Globus pallidus (tissue), 1 donor: ENCODE measurements at regions not wholly inside any gene's neighbourhood (a gene's known extent, or its start where the extent isn't known, plus 50 kb on each side); places are given as distances from the start of the nearest gene placed in this dataset.

Experiments used
- DNase-seq: peaks from one replicate; pipeline ENCODE4 v3.0.0-alpha.2; 2015; ENCODE audit warnings: low spot score

DNA sequence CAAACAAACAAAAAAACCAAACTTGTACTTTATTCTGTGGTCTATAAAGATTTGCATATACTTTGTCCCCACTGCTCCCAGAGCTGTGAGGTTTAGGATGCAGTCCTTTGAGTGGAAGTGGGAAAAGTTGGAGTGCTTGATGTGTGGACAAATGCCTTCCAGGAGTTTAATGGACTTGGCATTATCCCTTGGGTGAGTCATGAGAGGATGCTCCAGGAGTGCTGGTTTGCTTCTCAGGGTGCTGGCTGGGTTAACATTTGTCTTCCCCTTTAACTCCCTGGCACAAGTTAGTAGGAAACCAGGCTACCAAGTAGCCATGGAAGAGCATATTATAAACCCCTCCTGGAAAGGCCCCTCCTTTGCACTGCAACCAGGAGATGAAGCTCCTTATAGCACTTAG lies 417.4 kb upstream of the RIOK2 start:
- no peak for DNase-seq

DNA sequence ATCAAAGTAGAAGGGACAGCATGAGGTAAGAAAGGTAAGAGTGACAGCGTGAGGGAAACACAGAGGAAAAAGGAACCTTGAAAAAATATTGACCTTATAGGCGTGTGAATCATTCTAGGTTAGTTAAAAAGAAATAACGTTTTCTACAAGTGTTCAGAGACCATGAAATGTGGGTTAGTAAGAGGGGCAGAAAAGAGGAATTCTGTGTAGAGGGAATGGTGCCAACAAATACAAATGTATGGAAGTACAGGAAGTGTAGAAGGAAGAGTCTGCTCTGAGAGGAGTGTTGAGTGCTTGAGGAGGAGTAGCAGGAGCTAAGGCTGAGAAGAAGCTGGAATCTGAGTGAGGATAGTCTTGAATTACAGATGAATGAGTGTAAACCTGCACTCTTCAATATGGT lies 418.6 kb upstream of the RIOK2 start:
- no peak for DNase-seq

DNA sequence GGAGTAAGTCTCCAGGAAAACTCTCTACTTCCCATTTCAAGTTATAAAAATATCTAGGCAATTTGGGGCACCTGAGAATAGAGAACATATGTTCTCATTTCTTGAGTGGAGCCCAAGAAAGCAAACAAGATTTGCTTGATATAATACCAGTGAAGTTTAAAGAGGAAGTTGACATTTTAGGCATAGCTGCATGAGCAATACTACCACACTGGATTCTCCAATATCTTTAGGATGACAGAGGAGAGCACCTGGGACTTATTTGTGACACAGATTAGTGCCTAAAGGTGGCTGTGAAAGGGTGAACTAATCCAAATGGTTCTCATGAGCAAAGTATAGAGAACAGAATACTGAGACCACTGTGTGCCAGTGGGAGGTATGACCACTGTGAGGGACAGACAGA lies 423.5 kb upstream of the RIOK2 start:
- no peak for DNase-seq

DNA sequence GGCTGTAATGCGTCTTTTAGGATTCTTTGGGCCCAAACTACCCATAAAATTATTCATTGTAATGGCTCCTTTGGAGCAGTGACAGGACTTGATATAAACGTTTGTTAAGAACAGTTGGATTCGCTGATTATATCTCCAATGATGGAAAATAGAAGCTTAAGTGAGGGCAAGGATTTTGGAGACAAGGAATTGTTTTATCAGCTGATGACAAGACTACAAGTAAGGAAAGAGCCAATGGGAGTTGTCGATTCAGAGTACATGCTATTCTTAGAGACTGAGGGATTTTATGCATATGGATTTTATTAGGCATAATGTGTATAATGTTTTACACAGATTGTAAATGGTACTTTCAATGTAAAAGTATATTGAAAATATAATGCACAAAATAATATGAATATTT lies 425.5 kb upstream of the RIOK2 start:
- DNase-seq = no peak

DNA sequence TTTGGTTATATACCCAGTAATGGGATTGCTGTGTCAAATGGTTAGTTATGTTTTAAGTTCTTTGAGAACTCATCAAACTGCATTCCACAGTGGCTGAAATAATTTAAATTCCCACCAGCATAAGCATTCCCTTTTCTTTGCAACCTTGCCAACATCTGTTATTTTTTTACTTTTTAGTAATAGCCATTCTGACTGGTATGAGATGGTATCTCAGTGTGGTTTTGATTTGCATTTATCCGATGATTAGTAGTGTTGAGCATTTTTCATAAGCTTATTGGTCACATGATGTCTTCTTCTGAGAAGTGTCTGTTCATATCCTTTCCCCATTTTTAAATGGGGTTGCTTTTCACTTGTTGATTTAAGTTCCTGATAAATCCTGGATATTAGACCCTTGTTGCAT lies 435.7 kb upstream of the RIOK2 start:
- DNase-seq = no peak

DNA sequence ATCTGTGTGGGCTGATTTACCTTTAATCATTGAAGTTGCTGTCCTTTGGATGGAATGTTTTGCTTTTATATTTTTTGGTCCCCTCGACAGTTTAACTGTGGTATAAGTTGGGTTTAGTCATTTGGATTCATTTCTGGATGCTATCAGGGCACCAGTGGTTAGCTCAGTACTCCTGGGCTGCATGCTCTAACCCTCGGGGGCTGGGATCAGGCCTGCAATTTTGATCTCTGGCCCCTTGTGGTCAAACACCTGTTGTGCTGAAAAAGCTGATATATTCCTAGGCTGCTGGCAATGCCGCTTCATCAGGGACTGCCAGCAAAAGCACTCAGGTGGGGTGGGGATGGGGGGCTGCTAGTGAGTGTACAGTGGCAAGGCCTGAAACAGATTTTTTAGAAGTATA lies 440.4 kb upstream of the RIOK2 start:
- no peak for DNase-seq

DNA sequence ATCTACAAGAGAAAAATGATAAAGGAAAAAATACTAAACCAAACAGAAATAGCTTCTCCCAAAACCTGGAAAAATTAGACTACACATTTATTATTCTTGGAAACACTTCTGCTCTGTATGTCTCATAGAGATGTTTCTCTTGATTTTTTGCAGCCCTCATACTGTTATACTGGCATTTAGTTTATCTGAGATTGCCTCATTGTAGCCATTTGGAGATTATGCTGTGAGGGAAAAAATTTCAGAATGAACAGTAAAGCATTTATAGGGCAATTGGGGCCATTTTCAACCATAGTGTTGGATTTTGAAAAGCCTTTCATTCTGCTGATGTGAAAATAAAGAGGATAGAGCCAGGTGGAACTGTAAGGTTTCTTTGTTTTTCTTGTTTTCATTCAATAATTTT lies 441.8 kb upstream of the RIOK2 start:
- no peak for DNase-seq

DNA sequence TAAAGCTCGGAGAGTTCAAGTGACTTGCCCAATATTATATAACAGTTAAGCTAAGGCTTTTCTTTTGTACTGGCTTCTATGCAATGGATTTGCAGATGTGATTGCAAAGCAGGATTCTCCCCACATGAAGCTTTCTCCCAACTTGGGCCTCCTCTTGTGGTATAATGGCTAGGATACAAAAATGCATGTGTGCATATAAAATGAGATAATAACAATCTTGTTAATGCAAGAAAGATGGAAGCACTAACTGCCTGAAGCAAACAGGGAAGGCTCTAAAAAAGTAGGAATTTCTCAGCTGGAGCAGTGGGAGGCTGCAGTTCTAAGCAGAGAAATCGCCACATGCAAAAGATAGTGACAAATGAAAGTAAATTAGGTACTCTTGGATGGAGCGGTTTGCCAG lies 444.2 kb upstream of the RIOK2 start:
- no peak for DNase-seq

DNA sequence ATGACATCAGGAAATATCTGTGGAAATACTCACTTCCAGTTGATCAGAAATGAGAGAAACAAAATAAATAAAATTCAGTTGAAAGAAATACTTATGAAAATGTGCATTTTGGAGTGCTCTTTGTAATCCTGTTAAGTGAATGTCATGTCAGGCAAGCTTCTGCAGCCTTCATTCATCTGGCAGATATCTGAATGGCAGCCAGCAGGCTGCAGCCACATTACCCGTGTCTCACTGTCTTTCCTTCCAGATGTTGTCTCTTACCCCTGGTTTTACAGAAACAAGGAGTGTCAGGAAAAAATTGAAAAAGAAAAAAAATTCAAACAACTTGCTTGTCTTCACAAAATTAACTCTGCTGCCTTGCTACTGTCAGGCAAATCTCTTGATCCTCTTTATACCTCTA lies 445.0 kb upstream of the RIOK2 start:
- DNase-seq = no peak

DNA sequence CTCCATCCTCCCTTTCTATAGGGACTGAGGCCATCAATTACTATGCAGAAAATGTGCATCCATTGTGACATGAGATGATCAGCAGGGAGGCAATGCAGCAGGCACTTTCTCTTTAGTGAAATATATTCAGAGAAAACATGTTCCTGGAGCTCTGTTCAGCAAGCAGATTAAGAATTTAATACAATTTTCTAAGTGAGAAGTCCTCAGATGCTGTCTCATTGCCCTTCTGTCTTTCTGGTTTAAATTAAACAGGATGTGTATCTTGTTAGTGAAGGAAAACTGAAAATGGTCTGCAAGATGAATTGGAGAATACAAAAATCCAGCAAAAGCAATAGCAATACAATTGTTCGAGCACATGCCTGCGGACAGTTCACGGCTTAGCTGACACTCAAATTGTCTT lies 445.8 kb upstream of the RIOK2 start:
- DNase-seq = no peak

DNA sequence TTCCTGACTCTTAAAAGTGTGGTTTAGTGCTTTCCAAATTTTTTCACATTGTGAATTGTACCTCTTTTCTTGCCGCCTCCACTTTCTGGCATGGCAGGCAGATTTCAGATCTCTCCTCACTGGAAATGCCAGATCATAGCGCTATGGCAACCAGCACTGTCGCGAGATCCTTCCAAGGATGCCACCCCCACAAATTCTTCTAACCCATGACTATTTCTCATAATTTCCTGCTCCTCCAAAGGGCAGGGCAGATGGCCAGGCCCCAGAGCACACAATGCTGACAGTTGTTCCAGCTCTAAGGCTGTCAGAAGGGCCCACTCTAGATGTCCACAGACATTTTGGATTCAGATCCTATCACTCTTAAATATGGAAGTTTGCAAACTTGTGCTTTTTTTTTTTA lies 446.2 kb upstream of the RIOK2 start:
- DNase-seq = no peak

DNA sequence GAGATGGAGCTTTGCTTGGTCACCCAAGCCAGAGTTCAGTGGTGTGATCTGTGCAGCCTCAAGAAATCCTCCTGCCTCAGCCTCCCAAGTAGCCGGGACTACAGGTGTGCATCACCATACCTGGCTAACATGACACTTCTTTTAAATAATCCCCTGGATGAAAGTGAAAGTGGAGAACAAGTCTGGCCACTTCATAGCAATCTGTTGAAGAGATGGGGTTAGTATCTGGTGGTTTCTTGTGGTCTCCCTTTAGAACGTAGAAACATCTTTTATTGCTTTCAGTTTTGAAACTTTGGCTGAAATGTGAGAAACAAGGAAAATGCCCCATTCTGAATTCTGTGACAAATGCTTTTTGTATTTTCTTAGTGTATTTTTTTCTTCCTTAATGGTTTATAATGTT lies 452.5 kb upstream of the RIOK2 start:
- DNase-seq = no peak

DNA sequence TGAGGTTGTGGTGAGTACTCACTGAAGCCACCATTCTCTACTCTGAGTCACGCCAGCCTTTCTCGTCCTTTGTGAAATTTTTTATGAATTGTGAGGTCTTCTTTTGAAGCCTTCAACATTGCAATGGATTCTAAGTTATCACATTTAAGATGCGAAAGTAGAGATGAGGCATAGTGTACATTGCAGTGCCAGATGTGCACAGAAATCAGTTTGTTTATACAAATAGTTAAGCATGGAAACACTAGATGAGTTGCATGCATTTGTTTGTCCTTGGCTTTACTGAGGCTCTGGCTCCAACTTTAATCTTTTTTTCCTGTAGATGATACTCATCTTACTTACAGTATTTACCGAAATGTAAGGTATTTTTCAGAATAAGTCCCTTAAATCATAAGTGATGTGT lies 453.7 kb upstream of the RIOK2 start:
- no peak for DNase-seq

DNA sequence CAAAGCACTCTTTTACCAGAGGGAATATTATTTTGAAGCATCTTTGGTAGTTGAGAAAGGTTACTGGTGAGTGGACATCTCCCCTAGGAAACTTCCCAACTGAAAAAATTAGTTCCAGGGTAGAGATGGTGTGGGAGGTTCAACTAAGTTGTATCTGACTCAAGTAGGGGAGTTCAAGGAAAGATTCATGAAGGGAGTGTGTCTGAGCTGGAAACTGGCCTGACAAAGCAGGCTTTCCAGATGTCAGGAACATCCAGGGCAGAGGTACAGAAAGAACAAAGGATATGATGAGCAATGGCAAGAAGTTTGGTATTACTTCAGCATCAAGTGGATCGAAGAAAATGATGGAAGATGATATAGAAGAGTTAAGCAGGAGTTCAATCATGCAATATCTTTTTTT lies 458.0 kb upstream of the RIOK2 start:
- no peak for DNase-seq

DNA sequence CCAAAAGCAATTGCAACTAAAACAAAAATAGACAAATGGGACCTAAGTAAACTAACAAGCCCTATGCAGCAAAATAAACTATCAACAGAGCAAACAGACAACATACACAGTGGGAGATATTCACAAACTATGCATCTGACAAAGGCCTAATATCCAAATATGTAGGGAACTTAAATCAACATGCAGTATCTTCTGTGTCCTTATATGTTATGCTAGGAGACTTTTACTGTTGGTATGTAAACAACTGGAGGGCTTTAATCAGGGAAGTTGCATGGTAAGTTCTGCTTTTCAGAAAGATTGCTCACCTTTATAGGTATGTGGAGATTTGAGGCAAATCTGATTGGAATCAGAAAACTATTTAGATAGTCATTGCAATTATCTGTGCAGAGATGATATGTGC lies 461.2 kb upstream of the RIOK2 start:
- no peak for DNase-seq

DNA sequence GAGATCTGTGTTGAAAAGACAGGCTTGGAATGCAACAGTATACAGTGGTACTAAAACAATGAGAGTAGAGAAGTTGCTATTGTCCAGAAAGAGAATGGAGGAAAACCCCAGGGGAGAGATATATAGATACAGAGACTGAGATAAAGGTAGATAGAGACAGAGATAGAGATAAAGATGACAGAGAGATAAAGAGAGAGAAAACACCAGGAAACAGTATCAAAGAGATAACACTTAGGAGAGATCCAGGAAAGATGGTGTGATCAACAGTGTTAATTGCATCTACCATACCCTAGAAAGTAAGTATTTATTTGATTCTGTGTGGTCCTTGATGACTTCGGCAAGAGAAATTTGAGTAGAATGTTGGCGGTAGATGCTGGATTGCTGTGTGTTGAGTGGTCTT lies 461.8 kb upstream of the RIOK2 start:
- DNase-seq = no peak

DNA sequence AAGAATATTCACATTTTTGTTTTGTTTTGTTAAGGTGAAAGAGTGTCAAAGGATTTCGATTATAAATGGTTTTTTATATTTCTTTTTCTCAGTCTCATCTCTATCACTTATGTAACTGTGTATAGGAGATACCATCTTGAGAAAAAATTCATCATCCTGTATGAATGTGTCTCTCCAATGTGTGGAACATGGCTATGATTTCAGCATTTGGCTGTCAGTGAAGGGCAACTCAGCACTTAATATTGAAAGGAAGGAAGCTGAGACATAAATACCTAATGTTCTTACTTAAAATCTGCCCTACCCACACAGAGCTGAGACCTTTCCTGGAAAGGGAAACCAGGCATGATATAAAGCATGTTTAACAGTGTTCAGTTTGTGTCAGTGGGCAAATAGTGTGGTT lies 474.2 kb upstream of the RIOK2 start:
- DNase-seq = no peak

DNA sequence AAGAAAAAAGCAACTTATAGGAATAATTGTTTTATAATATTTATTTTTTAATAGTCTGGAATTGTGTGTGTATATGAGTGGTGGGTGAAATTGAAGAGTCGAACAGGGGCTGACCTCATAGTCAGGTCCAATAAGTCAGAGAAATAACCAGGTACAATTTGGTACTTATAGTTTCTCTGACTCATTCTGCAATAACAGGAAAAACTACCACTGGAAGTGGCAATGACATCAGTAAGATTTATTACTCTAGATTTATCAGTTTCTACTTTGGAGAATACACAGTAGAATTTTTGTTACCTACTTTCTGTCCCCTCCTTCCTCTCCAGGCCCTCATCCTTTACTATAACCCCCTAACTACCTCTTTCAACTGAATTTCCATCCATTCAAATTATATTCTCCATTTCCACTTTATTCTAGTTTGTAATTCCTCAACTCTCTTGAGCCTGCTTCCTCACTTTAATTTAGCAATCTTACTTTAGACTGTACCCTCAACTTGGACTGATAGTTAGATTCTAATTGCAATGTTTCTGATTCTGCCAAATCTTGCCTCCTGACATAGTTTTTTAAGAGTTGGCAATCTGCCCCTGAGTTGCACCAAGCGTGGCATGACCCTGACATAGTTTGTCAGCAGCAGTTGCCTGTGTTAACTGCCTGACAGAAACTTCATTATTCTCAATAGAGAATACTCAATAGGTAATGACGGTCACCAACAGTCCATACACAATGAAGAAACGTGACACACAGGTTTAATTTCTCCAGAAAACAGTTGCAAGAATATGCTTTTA lies 475.3 kb upstream of the RIOK2 start:
- DNase-seq = no peak

DNA sequence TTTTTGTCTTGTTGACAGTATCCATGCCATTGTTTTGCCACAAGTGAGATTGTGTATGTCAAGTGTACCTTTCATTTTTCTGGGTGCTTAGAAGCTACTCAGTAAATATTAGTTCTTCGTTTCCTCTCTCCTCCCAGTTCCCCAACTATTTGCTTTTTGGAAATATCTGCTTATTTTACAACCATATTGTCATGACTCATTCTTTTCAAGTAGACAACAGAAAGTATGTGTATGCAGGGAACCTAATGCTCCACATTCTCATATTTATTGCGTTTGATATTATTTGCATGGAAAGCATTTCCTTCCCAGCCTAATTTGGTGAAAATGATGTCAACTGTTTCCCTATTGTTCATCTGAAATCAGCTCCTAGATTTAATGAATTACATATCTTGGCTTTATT lies 483.7 kb upstream of the RIOK2 start:
- DNase-seq = no peak

DNA sequence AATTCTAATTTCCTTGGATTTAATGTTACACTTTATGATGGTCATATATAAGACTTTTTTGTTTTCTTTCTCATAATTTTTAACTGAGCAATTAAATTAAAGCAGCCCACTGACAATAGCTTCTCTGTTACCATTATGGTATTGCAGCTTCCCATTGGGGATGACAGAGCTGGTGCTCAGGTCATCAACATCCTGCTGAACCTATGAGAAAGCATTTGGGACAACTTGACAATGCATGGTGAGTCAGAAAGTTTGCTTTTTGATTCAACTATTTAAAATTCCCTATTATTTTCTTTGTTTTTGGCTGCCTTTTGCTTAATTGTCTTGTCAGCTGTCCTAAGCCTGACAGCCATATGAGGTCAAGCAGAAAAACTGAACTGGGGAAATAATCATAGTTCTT lies 487.4 kb upstream of the RIOK2 start:
- no peak for DNase-seq

DNA sequence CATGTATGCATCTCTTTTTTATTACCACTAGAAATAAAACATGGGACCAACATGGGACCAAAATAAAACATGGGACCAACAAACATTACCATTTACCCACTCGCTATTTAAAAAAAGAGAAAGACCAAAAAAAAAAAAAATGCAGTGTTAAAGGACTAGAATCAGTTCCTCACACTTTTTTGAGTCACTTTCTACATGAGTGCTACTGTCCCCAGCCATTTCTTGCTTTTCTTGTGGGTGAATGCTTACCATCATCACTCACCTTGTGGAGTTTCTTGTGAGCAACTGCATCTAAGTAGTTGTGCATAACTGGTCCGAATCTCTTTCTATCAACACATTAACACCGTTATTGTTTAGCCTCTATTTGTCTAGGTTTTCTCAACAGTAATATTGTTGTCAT lies 493.6 kb upstream of the RIOK2 start:
- no peak for DNase-seq

DNA sequence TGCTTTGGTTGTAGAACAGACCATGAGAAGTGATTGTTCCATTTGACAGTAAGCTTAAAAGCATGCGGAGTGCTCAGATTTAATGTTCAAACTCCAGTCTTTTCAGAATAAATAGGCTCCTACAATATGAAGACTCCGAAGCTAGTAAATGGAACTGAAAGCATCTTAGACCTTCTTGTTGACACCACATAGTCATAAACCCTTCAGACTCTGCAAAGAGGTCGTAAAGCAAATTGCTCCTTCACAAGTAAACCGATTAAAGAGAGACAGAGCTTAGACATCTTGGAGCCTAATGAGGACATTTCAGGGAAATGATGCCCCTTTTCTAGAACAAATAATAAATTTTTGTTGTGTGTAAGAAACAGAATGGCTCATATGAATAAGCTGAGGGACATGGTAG lies 511.0 kb upstream of the RIOK2 start:
- DNase-seq = no peak

DNA sequence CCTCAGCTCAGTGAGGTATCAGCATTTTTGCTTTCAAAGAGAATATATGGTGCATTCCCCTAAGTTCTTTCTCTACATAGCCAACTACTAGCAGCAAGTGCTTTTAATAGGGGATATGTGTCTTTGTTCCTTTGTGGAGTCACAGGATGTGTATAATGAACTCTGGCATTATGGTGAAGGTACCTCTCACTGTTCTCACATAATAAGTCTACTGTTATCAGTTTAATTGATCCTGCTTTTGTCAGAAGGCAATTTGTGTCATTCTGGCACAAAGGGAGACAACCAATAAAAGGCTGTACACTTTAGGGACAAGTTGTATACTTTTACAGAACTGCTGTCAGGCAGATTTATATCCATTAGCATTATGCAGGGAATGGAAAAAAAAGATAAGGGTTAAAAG lies 531.4 kb upstream of the RIOK2 start:
- DNase-seq = no peak

DNA sequence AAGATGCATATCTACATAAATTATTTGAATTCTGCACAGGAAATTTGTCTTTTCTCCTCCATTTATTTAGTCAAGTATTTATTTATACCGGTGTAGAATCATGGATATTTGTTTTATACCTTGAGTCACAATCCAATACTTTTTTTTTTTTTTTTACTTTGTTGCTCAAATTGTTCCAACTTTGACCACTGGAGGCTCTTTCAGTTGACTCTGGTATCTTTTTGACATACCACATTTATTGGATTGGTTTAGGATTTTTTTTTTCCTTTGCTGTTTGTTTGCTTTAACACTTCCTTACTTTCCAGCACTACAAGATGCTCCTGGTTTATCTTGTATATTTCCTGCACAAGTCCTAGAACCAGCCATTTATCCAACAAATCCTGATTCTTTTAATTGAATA lies 543.1 kb upstream of the RIOK2 start:
- no peak for DNase-seq

DNA sequence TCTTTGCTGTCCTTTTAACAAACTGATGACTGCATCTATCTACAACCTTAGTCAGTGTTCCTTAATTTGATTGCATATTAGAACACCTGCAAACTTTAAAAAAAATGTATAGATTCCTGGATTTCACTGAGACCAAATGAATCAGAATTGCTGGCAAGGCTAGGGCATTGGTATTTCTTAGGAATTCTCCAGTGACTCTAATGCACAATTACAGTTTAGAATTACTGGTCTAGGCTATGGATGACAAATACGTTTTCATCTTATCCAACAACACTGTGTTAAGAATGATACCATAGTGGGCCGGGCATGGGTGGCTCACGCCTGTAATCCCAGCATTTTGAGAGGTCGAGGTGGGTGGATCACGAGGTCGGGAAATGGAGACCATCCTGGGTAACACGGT lies 545.9 kb upstream of the RIOK2 start:
- DNase-seq = no peak
